ENCODE measurements at regions not wholly inside any gene's neighbourhood (a gene's known extent, or its start where the extent isn't known, plus 50 kb on each side); places are given as distances from the start of the nearest gene placed in this dataset.

DNA sequence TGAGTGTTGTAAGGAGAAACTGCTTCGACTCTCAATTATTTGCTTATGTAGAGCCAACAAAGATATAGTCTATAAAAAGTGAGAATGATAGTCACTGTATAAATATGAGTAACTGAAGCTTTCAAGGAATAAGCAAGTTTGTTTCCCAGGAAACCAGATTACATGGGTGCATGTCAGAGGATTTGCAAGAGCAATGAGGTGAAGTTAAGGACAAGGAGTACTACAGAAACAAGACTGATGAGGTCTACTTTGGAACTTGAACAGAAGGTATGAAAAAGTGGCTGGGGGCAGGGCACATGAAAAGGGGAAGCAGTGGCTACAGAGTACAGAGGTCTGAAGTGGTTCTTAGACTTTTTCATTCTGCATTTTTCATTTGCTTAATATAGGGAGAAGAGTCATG is 321.0 kb upstream of the CXXC4 start:
- H3K9me1 ChIP-seq (replicated peaks; ENCODE audit: control insufficient read depth, extremely low read depth, insufficient read depth, low read length), result no peaks in the 10 kb centered on the region
- DNase-seq (ENCODE audit: low read depth, low spot score) (no peak), FAIRE-seq (no peak)
- no peak overlapping the region for H3K9ac ChIP-seq (replicated peaks; ENCODE audit: extremely low read depth, insufficient read depth, low read length)
- H3K27ac ChIP-seq (ENCODE audit: insufficient read depth, low read depth, low read length), result no peak overlapping the region
- intact Hi-C loops (cut with micrococcal nuclease) (no loop called here), dilution Hi-C loops (cut with MboI; ENCODE audit: extremely low pct_ligation_motif_present, low sequenced_read_pairs) (no loop called here)
- H3K4me3 ChIP-seq (replicated peaks in 1 of 3; ENCODE audit: insufficient read depth in 1 of 3, low read depth in 1 of 3, low read length in 3 of 3), result no peak overlapping the region
- no peak overlapping the region for H3K4me2 ChIP-seq (ENCODE audit: insufficient read depth, low read length)
- no TSS peak for BruUV-seq (replicated peaks)
- H4K20me1 ChIP-seq (replicated peaks; ENCODE audit: control insufficient read depth, extremely low read depth, insufficient read depth, low read length), result no peaks in the 10 kb centered on the region
- no peaks in the 10 kb centered on the region for H3K4me1 ChIP-seq (ENCODE audit: control insufficient read depth, extremely low read depth, insufficient read depth, low read length)
- CTCF ChIA-PET, result no interaction called here
- peaks cover 2% of the 10 kb centered on the region for H3K9me3 ChIP-seq (replicated peaks; ENCODE audit: control insufficient read depth, insufficient read depth, low read length)
- H2AFZ ChIP-seq (ENCODE audit: low read depth, low read length), result no peak overlapping the region
- H3K27me3 ChIP-seq (ENCODE audit: control insufficient read depth in 2 of 2, insufficient read depth in 2 of 2, low read length in 2 of 2), result no peaks in the 10 kb centered on the region
- POLR2A ChIA-PET, result no interaction called here
- no peaks in the 10 kb centered on the region for H3K36me3 ChIP-seq (ENCODE audit: control insufficient read depth in 2 of 2, extremely low read depth in 1 of 2, insufficient read depth in 2 of 2, low read length in 2 of 2)
- H3K79me2 ChIP-seq (ENCODE audit: control insufficient read depth, insufficient read depth, low read length), result no peaks in the 10 kb centered on the region
- TF ChIP-seq POLR2AphosphoS5 (IDR thresholded peaks at IDR 0.05; ENCODE audit: insufficient read depth, low read depth, low read length) (no peak), MYC (IDR thresholded peaks at IDR 0.05; ENCODE audit: low read depth, low read length) (no peak), POLR2A (IDR thresholded peaks at IDR 0.05; ENCODE audit: low read depth, low read length) (no peak), FOS (IDR thresholded peaks at IDR 0.05; ENCODE audit: borderline replicate concordance, insufficient read depth, low read length) (no peak), GATA2 (IDR thresholded peaks at IDR 0.05; ENCODE audit: insufficient read depth, insufficient read length, low read depth, low read length) (no peak), EZH2 (IDR thresholded peaks at IDR 0.05; ENCODE audit: borderline replicate concordance, low read depth, low read length, severe bottlenecking) (no peak), JUN (IDR thresholded peaks at IDR 0.05; ENCODE audit: borderline replicate concordance, insufficient read depth, insufficient read length, low read depth) (no peak)
- TF ChIP-seq, protein P1, sequence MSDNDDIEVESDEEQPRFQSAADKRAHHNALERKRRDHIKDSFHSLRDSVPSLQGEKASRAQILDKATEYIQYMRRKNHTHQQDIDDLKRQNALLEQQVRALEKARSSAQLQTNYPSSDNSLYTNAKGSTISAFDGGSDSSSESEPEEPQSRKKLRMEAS (IDR thresholded peaks at IDR 0.05; ENCODE audit: insufficient read depth, insufficient read length), result no peak
- TF ChIP-seq, protein P2, sequence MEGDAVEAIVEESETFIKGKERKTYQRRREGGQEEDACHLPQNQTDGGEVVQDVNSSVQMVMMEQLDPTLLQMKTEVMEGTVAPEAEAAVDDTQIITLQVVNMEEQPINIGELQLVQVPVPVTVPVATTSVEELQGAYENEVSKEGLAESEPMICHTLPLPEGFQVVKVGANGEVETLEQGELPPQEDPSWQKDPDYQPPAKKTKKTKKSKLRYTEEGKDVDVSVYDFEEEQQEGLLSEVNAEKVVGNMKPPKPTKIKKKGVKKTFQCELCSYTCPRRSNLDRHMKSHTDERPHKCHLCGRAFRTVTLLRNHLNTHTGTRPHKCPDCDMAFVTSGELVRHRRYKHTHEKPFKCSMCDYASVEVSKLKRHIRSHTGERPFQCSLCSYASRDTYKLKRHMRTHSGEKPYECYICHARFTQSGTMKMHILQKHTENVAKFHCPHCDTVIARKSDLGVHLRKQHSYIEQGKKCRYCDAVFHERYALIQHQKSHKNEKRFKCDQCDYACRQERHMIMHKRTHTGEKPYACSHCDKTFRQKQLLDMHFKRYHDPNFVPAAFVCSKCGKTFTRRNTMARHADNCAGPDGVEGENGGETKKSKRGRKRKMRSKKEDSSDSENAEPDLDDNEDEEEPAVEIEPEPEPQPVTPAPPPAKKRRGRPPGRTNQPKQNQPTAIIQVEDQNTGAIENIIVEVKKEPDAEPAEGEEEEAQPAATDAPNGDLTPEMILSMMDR (IDR thresholded peaks at IDR 0.05; ENCODE audit: extremely low read depth in 1 of 2, insufficient read depth in 1 of 2, low read depth in 1 of 2, low read length in 2 of 2), result no peak

Measured in endothelial cell of umbilical vein (primary cell).